HepG2 (cell line): ENCODE measurements at regions not wholly inside any gene's neighbourhood (a gene's known extent, or its start where the extent isn't known, plus 50 kb on each side); places are given as distances from the start of the nearest gene placed in this dataset.

Experiments
- ATAC-seq: fragments of 200-7000 bp; cut with Tn5 transposase; 3 replicates; pipeline ENCODE4 v1.9.1; 2020; ENCODE audit warnings: mild to moderate bottlenecking, moderate library complexity
- BruUV-seq: library from RNA; stranded (reverse); fragments of 400-500 nt; replicated peaks from 2 replicates; lab custom pipeline; 2021; lab: Mats Ljungman, UMichigan
- CTCF ChIA-PET: fragments of 300-600 bp; formaldehyde crosslinking; extraction: SDS; loops from one replicate; lab custom pipeline; 2021; ENCODE audit warnings: low total read pairs, inconsistent platforms, low intra/inter-chr PET ratio; lab: Yijun Ruan, JAX
- POLR2A ChIA-PET: fragments of 350-600 bp; sonication (Branson Sonifier 250); formaldehyde crosslinking; loops from one replicate; lab custom pipeline; 2020; ENCODE audit warnings: antibody characterized with exemption, inconsistent platforms; lab: Yijun Ruan, JAX
- DNase-seq: peaks from one replicate; pipeline ENCODE4 v3.0.0-alpha.2; 2015; ENCODE audit warnings: low spot score
- FAIRE-seq: peaks from 3 replicates; lab custom pipeline; 2011; peaks lifted over from hg19 to GRCh38; lab: Jason Lieb, UNC
- H2AFZ ChIP-seq: one replicate; pipeline ENCODE4 v1.6.1; 2011; ENCODE audit warnings: low read length, inconsistent platforms
- H3K27ac ChIP-seq: fragments of 300-600 bp; 3 replicates; pipeline ENCODE4 v1.8.0; 2011; ENCODE audit warnings: mixed run types, mild to moderate bottlenecking, mixed read lengths, low read length, inconsistent platforms; ENCODE audit not compliant: insufficient read depth; ENCODE audit errors: extremely low read length
- H3K27me3 ChIP-seq, 2 experiments: fragments of 200-600 bp in 1 of 2; 2 replicates in 1 of 2; 3 replicates in 1 of 2; pipeline versions ENCODE4 v1.6.0 to v1.8.0; 2011; ENCODE audit warnings: low read length in 2 of 2, mild to moderate bottlenecking in 2 of 2, moderate library complexity in 2 of 2, inconsistent platforms in 1 of 2; ENCODE audit not compliant: insufficient read depth in 2 of 2, control insufficient read depth in 1 of 2
- H3K36me3 ChIP-seq, 2 experiments: fragments of 200-600 bp in 1 of 2; replicated peaks in 1 of 2; 2 replicates in 1 of 2; 3 replicates in 1 of 2; pipeline versions ENCODE4 v1.5.1 to v1.8.0; 2011; ENCODE audit warnings: low read length in 2 of 2, inconsistent platforms in 1 of 2; ENCODE audit not compliant: insufficient read depth in 2 of 2, control insufficient read depth in 1 of 2
- H3K4me1 ChIP-seq: 2 replicates; pipeline ENCODE4 v1.5.1; 2012; ENCODE audit warnings: low read length, inconsistent platforms; ENCODE audit not compliant: insufficient read depth
- H3K4me2 ChIP-seq: 2 replicates; pipeline ENCODE4 v1.6.0; 2011; ENCODE audit warnings: low read depth, low read length, inconsistent platforms
- H3K4me3 ChIP-seq, 3 experiments: fragments of 200-600 bp in 1 of 3; sonication (generic), shearing (Covaris generic) in 1 of 3; replicated peaks in 1 of 3; 2 replicates each; pipeline ENCODE4 v1.5.1; 2011 to 2016; ENCODE audit warnings: low read length in 3 of 3, inconsistent platforms in 2 of 3, low read depth in 2 of 3, mild to moderate bottlenecking in 2 of 3, control low read depth in 1 of 3, mixed read lengths in 1 of 3; ENCODE audit not compliant: insufficient read depth in 1 of 3
- H3K79me2 ChIP-seq: one replicate; pipeline ENCODE4 v1.6.1; 2011; ENCODE audit warnings: low read length, inconsistent platforms; ENCODE audit not compliant: insufficient read depth
- H3K9ac ChIP-seq: 2 replicates; pipeline ENCODE4 v1.6.0; 2011; ENCODE audit warnings: mild to moderate bottlenecking, low read depth, low read length, inconsistent platforms; ENCODE audit not compliant: insufficient read depth
- H3K9me3 ChIP-seq: 2 replicates; pipeline ENCODE4 v1.5.1; 2012; ENCODE audit warnings: mild to moderate bottlenecking, low read length
- H4K20me1 ChIP-seq: 2 replicates; pipeline ENCODE4 v1.6.0; 2011; ENCODE audit warnings: inconsistent platforms, mild to moderate bottlenecking, low read length, moderate library complexity; ENCODE audit not compliant: insufficient read depth
- IRF1 ChIP-seq: sonication (generic); formaldehyde crosslinking; IDR thresholded peaks from 2 replicates; pipeline ENCODE4 v1.4.0; 2020; ENCODE audit warnings: low read depth, mild to moderate bottlenecking, missing genetic modification reagents
- MTA3 ChIP-seq: sonication (generic); formaldehyde crosslinking; IDR thresholded peaks from 2 replicates; pipeline ENCODE4 v1.4.0; 2020; ENCODE audit warnings: missing genetic modification reagents
- NR1H2 ChIP-seq: sonication (generic); formaldehyde crosslinking; IDR thresholded peaks from 2 replicates; pipeline ENCODE4 v1.8.1; 2022; ENCODE audit warnings: low read depth, missing genetic modification reagents, borderline replicate concordance
- SNAPC2 ChIP-seq: sonication (generic); formaldehyde crosslinking; IDR thresholded peaks from 2 replicates; pipeline ENCODE4 v1.8.1; 2022; ENCODE audit warnings: mild to moderate bottlenecking, missing genetic modification reagents
- ZBTB26 ChIP-seq: IDR thresholded peaks from 2 replicates; pipeline ENCODE4 v1.6.1; 2016; ENCODE audit warnings: missing compliant biosample characterization, missing genetic modification reagents, borderline replicate concordance
- ZBTB7B ChIP-seq: sonication (generic); formaldehyde crosslinking; IDR thresholded peaks from 2 replicates; pipeline ENCODE4 v1.4.0; 2020; ENCODE audit warnings: missing genetic modification reagents
- ZNF441 ChIP-seq: sonication (generic); formaldehyde crosslinking; IDR thresholded peaks from 2 replicates; pipeline ENCODE4 v1.7.0; 2021; ENCODE audit warnings: missing genetic modification reagents, borderline replicate concordance
- ZNF547 ChIP-seq: sonication (generic); formaldehyde crosslinking; IDR thresholded peaks from 2 replicates; pipeline ENCODE4 v1.5.1; 2020; ENCODE audit warnings: mild to moderate bottlenecking, missing genetic modification reagents
- ZNF660 ChIP-seq: sonication (generic); formaldehyde crosslinking; IDR thresholded peaks from 2 replicates; pipeline ENCODE4 v1.5.1; 2020; ENCODE audit warnings: mild to moderate bottlenecking, low read depth, missing genetic modification reagents, borderline replicate concordance
- ZNF850 ChIP-seq: sonication (generic); formaldehyde crosslinking; conservative IDR thresholded peaks from 2 replicates; pipeline ENCODE4 v1.9.0; 2021; ENCODE audit warnings: mild to moderate bottlenecking, missing genetic modification reagents
- ZZZ3 ChIP-seq: sonication (generic); formaldehyde crosslinking; IDR thresholded peaks from 2 replicates; pipeline ENCODE4 v1.4.0; 2020; ENCODE audit warnings: missing genetic modification reagents, mild to moderate bottlenecking, borderline replicate concordance
- WGBS: methylation state at CpG from one replicate; pipeline ENCODE4 v1.1.6; 2017; ENCODE audit warnings: low lambda C conversion rate; 5-methylcytosine and 5-hydroxymethylcytosine counted together
- in situ Hi-C: cut with HindIII; loops from 2 replicates; pipeline ENCODE4 v1.10.0; 2017; ENCODE audit warnings: low pct_unique_long_range_greater_than_20kb; ENCODE audit not compliant: extremely low pct_ligation_motif_present
- intact Hi-C: fragments of 100-400 bp; cut with micrococcal nuclease; formaldehyde crosslinking; loops from one replicate; pipeline ENCODE4 v1.10.0; 2022; ENCODE audit not compliant: unreplicated experiment
- TF ChIP-seq, protein P1 (sequence below): sonication (generic); formaldehyde crosslinking; IDR thresholded peaks from 2 replicates; pipeline ENCODE4 v1.5.1; 2020; ENCODE audit warnings: missing genetic modification reagents, mild to moderate bottlenecking, borderline replicate concordance

DNA sequence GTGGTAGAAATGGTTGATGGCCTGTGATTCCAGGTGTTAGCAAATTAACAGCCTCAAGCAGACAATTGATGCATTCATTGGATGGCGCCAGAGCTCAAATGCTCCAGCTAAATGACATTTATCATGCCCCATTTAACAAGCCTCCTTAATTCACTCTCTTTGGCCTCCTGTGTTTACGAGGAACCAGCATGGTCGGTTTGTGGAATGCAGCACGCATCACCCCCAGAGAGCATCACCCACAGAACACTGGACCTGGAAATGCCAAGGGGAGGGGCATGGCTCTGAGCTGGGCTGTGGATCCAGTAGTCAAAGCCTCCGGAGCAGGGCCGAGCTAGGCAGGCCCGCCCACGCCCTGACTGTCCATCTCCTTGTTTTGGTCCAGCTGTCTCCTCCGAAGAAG lies 434.0 kb downstream of the GADD45G start:
- no peak overlapping the region for H3K4me3 ChIP-seq
- DNase-seq = no peak
- TF ChIP-seq IRF1 (CRISPR knock-in tag) (no peak), ZZZ3 (no peak), ZBTB26 (CRISPR knock-in tag) (no peak), SNAPC2 (CRISPR knock-in tag) (no peak), MTA3 (CRISPR knock-in tag) (no peak), ZNF850 (no peak), NR1H2 (CRISPR knock-in tag) (no peak), ZNF547 (CRISPR knock-in tag) (no peak), ZBTB7B (CRISPR knock-in tag) (no peak), ZNF441 (CRISPR knock-in tag) (no peak), ZNF660 (no peak)
- TF ChIP-seq, protein P1, sequence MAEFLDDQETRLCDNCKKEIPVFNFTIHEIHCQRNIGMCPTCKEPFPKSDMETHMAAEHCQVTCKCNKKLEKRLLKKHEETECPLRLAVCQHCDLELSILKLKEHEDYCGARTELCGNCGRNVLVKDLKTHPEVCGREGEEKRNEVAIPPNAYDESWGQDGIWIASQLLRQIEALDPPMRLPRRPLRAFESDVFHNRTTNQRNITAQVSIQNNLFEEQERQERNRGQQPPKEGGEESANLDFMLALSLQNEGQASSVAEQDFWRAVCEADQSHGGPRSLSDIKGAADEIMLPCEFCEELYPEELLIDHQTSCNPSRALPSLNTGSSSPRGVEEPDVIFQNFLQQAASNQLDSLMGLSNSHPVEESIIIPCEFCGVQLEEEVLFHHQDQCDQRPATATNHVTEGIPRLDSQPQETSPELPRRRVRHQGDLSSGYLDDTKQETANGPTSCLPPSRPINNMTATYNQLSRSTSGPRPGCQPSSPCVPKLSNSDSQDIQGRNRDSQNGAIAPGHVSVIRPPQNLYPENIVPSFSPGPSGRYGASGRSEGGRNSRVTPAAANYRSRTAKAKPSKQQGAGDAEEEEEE (CRISPR knock-in tag) = no peak
- H3K4me2 ChIP-seq = no peak overlapping the region
- no peak overlapping the region for H2AFZ ChIP-seq
- no TSS peak for BruUV-seq
- no peaks in the 10 kb centered on the region; a peak in 1 of 5 replicates for H3K27me3 ChIP-seq
- intact Hi-C loops = no loop called here
- POLR2A ChIA-PET = no interaction called here
- no peaks in the 10 kb centered on the region for H3K4me1 ChIP-seq
- H3K9ac ChIP-seq = no peak overlapping the region
- H3K79me2 ChIP-seq = no peaks in the 10 kb centered on the region
- no peaks in the 10 kb centered on the region for H3K9me3 ChIP-seq
- WGBS = 22% methylated on average over 7 of the region's 9 CpGs
- CTCF ChIA-PET = no interaction called here
- no peak for ATAC-seq
- FAIRE-seq = no peak
- in situ Hi-C loops = no loop called here
- H3K27ac ChIP-seq = no peak overlapping the region
- H3K36me3 ChIP-seq = no peaks in the 10 kb centered on the region
- H4K20me1 ChIP-seq = no peaks in the 10 kb centered on the region
